ENCODE measurements at regions not wholly inside any gene's neighbourhood (a gene's known extent, or its start where the extent isn't known, plus 50 kb on each side); places are given as distances from the start of the nearest gene placed in this dataset.
"Not testable (repeated sequence)": the region's sequence is repeated elsewhere in the genome, so short reads cannot be mapped to it uniquely, and the experiment has no call there.

DNA sequence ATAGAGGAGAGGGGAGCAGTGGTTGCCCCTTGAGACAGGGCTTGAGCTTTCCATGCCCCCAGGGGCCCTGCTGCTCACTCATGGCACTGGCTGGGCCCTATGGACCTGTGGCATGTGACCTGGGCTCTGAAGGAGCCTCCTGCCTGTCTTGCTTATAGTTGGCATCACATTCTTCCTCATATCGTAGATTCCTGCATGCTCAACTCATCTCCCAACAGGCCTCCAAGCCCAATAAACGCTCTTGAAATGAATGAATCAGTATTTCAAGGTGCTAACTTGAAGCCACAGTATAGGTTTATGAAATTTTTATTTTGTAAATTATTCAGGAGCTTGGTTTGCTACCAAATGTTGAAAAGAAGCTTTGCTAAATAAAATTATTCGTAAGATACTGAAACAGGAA, 93.3 kb upstream of the SLC7A14 start:
- Mint-ChIP-seq H3K36me3 (no peaks in the 10 kb centered on the region), H3K4me3 (no peak overlapping the region), H3K4me1 (no peaks in the 10 kb centered on the region)

DNA sequence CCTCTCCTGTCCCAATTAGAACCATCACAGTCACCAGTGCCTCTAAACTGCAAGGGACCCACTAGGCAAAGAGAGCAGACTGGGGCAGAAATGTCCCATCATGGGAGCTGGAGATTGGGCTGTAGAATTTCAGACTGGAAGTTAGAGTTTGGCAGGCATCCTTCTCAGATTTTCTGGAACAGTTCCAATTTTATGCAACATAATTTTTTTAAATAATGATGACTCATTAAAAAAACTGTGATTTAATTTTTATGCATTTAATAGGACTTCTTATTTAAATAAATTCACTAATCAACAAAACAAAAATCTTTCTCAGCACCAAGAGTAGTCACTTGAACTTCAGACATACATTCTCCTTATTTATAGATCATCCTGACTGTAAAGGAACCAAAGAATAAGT, 84.6 kb upstream of the SLC7A14 start:
- H3K4me1 Mint-ChIP-seq = no peaks in the 10 kb centered on the region
- H3K9me3 Mint-ChIP-seq = peaks cover 0 to 7% (median 0%) of the 10 kb centered on the region in 9 donors
- ATAC-seq (no peak), DNase-seq (no peak)
- H3K4me3 Mint-ChIP-seq = no peak overlapping the region
- POLR2A ChIA-PET = no interaction called here
- no peaks in the 10 kb centered on the region for H3K36me3 Mint-ChIP-seq
- peaks cover 9 to 18% (median 10%) of the 10 kb centered on the region in 5 donors for H3K27me3 Mint-ChIP-seq
- H3K27ac Mint-ChIP-seq = no peak overlapping the region

More for the DNA sequence above, 93.3 kb upstream of the SLC7A14 start:
- DNase-seq (no peak), ATAC-seq (no peak)
- POLR2A ChIA-PET = no interaction called here
- Mint-ChIP-seq H3K9me3 (no peaks in the 10 kb centered on the region), H3K27me3 (peaks cover 0 to 13% (median 4%) of the 10 kb centered on the region in 5 donors), H3K27ac (no peak overlapping the region)

DNA sequence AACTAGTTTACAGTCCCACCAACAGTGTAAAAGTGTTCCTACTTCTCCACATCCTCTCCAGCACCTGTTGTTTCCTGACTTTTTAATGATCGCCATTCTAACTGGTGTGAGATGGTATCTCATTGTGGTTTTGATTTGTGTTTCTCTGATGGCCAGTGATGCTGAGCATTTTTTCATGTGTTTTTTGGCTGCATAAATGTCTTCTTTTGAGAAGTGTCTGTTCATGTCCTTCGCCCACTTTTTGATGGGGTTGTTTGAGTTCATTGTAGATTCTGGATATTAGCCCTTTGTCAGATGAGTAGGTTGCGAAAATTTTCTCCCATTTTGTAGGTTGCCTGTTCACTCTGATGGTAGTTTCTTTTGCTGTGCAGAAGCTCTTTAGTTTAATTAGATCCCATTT, 77.1 kb upstream of the SLC7A14 start:
- DNase-seq, POLR2A ChIA-PET, H3K4me3 Mint-ChIP-seq, H3K4me1 Mint-ChIP-seq, H3K9me3 Mint-ChIP-seq, H3K36me3 Mint-ChIP-seq, H3K27ac Mint-ChIP-seq, ATAC-seq: not testable (repeated sequence)
- H3K27me3 Mint-ChIP-seq = peaks cover 7 to 16% (median 7%) of the 10 kb centered on the region in 5 donors

- no peak for ATAC-seq
- H3K4me1 Mint-ChIP-seq = no peaks in the 10 kb centered on the region
- no peak overlapping the region for H3K27ac Mint-ChIP-seq
- no peak overlapping the region for H3K4me3 Mint-ChIP-seq
- peaks cover 0 to 11% (median 8%) of the 10 kb centered on the region in 5 donors for H3K27me3 Mint-ChIP-seq
- POLR2A ChIA-PET = no interaction called here
- DNase-seq = no peak
- peaks cover 0 to 4% (median 0%) of the 10 kb centered on the region in 3 donors for H3K36me3 Mint-ChIP-seq
- peaks cover 0 to 6% (median 0%) of the 10 kb centered on the region in 9 donors for H3K9me3 Mint-ChIP-seq
Measured at GRCh38 chr3:170660139-170660538, 74.3 kb upstream of the SLC7A14 start.

DNA sequence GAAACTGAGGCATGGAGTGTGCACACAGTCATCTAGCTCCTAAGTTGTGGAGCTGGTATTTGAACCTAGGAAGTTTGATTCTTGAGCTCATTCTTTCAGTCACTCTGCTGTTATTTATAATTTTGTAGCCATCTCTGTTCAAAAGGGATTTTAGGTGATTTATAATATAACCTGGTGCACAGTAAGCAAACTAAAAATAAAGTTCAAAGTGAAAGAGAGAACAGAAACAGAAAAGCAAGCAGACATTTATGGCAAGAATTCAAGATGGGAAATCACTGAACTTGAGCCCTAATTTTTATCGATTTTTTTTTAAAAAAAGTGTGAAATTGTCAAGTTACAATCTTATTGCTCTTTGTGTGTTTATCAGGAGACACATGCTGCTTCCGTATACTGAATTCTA, 71.4 kb upstream of the SLC7A14 start:
- Mint-ChIP-seq H3K4me1 (no peaks in the 10 kb centered on the region), H3K9me3 (peaks cover 0 to 4% (median 0%) of the 10 kb centered on the region in 9 donors), H3K4me3 (no peak overlapping the region), H3K27me3 (peaks cover 9 to 21% (median 14%) of the 10 kb centered on the region in 5 donors), H3K36me3 (peaks cover 0 to 4% (median 0%) of the 10 kb centered on the region in 3 donors), H3K27ac (no peak overlapping the region)
- ATAC-seq (no peak), DNase-seq (no peak)
- POLR2A ChIA-PET = no interaction called here

GRCh38 chr3:170656284-170656683, 70.4 kb upstream of the SLC7A14 start:
- ATAC-seq (no peak), DNase-seq (no peak)
- peaks cover 0 to 4% (median 0%) of the 10 kb centered on the region in 9 donors for H3K9me3 Mint-ChIP-seq
- H3K27ac Mint-ChIP-seq = no peak overlapping the region
- no peak overlapping the region for H3K4me3 Mint-ChIP-seq
- POLR2A ChIA-PET = no interaction called here
- H3K4me1 Mint-ChIP-seq = no peaks in the 10 kb centered on the region
- H3K27me3 Mint-ChIP-seq = peaks cover 9 to 24% (median 18%) of the 10 kb centered on the region in 5 donors
- peaks cover 0 to 4% (median 0%) of the 10 kb centered on the region in 3 donors for H3K36me3 Mint-ChIP-seq

GRCh38 chr3:170653801-170654200, 67.9 kb upstream of the SLC7A14 start:
- no peak overlapping the region for H3K27ac Mint-ChIP-seq
- ATAC-seq (no peak), DNase-seq (no peak)
- POLR2A ChIA-PET = no interaction called here
- peaks cover 0 to 4% (median 0%) of the 10 kb centered on the region in 3 donors for H3K36me3 Mint-ChIP-seq
- H3K4me3 Mint-ChIP-seq = no peak overlapping the region
- no peaks in the 10 kb centered on the region for H3K4me1 Mint-ChIP-seq
- H3K27me3 Mint-ChIP-seq = peaks cover 15 to 46% (median 26%) of the 10 kb centered on the region in 5 donors
- peaks cover 0 to 5% (median 0%) of the 10 kb centered on the region in 9 donors for H3K9me3 Mint-ChIP-seq

DNA sequence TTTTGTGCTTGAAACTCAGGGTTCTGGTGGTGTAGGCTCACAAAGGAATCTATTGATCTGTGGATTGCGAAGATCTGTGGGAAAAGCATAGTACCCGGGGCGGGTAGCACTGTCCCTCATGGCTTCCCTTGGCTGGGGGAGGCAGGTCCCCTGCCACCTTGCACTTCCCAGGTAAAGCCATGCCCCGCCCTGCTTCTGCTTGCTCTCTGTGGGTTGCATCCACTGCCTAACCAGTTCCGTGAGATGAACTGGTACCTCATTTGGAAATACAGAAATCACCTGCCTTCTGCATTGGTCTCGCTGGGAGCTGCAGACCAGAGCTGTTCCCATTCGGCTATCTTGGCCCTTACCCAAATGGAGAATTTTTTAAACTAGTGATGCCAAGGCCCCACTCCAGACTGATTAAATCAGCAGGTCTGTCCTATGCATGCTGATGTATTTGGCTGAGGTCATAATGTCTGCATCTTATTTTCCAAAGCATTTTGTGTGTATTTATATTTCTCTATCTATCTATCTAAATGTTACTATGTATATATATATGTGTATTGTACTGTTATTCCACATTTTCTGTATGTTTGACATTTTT, 65.5 kb upstream of the SLC7A14 start:
- H3K27me3 Mint-ChIP-seq = peaks cover 12 to 46% (median 22%) of the 10 kb centered on the region in 5 donors
- DNase-seq (no peak), ATAC-seq (no peak)
- H3K36me3 Mint-ChIP-seq = no peaks in the 10 kb centered on the region
- H3K9me3 Mint-ChIP-seq = peaks cover 0 to 2% (median 0%) of the 10 kb centered on the region in 9 donors
- H3K4me3 Mint-ChIP-seq = no peak overlapping the region
- H3K4me1 Mint-ChIP-seq = no peaks in the 10 kb centered on the region
- POLR2A ChIA-PET = no interaction called here
- H3K27ac Mint-ChIP-seq = no peak overlapping the region

GRCh38 chr3:170650557-170650956, 64.7 kb upstream of the SLC7A14 start:
- H3K4me1 Mint-ChIP-seq, H3K9me3 Mint-ChIP-seq, H3K36me3 Mint-ChIP-seq, ATAC-seq, H3K4me3 Mint-ChIP-seq, DNase-seq, POLR2A ChIA-PET: not testable (repeated sequence)
- peak overlapping the region in 1 of 10 donors; percentile 7 for H3K27ac Mint-ChIP-seq
- peaks cover 12 to 46% (median 20%) of the 10 kb centered on the region in 5 donors for H3K27me3 Mint-ChIP-seq

DNA sequence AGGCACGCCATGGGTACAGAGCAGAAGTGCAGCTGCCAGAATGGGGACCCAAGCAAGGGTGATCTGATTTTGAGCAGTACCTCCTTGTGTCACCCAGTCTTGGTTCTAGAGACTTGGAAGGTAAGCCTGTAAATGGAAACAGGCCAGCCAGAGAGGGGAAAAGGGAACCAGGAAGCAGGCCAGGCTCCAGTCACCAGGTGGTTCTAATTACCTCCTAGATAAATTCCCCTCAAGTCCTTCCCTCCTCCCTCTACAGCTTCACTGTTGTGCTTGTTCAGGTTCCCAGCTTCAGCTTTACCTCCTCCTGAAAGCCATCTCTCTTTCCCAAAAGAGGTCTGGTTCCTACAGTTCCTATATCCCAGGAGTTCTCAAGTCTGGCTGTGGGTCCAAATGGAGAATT, 58.8 kb upstream of the SLC7A14 start:
- H3K36me3 Mint-ChIP-seq = no peaks in the 10 kb centered on the region
- H3K9me3 Mint-ChIP-seq = peaks cover 0 to 8% (median 4%) of the 10 kb centered on the region in 9 donors
- H3K27me3 Mint-ChIP-seq = peaks cover under 1 to 10% (median 9%) of the 10 kb centered on the region in 5 donors
- DNase-seq (no peak), ATAC-seq (no peak)
- POLR2A ChIA-PET = no interaction called here
- H3K4me1 Mint-ChIP-seq = no peaks in the 10 kb centered on the region
- no peak overlapping the region for H3K27ac Mint-ChIP-seq
- H3K4me3 Mint-ChIP-seq = no peak overlapping the region

GRCh38 chr3:170643831-170644230, 58.0 kb upstream of the SLC7A14 start:
- Mint-ChIP-seq H3K4me1 (no peaks in the 10 kb centered on the region), H3K9me3 (peaks cover 0 to 8% (median 4%) of the 10 kb centered on the region in 9 donors), H3K27ac (no peak overlapping the region), H3K27me3 (peaks cover 0 to 9% (median 1%) of the 10 kb centered on the region in 5 donors), H3K4me3 (no peak overlapping the region), H3K36me3 (no peaks in the 10 kb centered on the region)
- DNase-seq = no peak
- no peak for ATAC-seq
- POLR2A ChIA-PET = no interaction called here

DNA sequence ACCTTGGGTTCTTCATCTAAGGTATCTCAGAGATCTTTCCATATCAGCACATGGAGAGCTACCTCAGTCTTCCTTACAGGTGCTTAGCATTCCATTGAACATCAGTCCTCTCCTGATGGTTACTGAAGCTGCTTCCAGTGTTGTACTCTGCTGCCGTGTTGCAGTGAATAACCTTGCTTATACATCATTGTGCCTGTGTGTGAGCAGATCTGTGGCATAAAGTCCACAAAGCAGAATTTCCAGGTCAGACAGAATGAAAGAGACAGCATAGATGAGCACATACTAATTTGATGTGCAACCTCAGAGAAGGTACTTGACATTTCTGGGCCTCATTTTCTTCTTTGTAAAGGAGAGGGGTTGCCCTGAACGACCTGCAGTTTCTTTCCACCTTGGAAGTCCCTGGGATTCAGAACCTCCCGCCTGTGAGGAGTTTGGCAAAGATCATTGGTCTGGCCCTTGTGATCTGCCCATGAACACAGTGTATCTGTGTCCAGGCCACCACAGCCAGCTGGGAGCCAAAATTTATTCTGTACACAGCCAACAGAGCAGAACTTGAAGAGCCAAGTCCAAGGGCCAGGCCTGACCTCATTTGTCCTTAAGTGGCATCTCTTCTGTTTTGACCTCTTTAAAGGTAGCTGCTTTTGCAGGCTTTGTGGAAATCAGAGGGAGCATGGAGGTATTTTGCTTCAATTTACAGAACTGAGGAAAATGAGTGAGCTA, 57.2 kb upstream of the SLC7A14 start:
- DNase-seq (no peak), ATAC-seq (no peak)
- H3K36me3 Mint-ChIP-seq = no peaks in the 10 kb centered on the region
- no peak overlapping the region for H3K27ac Mint-ChIP-seq
- H3K4me3 Mint-ChIP-seq = no peak overlapping the region
- no peaks in the 10 kb centered on the region for H3K4me1 Mint-ChIP-seq
- POLR2A ChIA-PET = no interaction called here
- H3K27me3 Mint-ChIP-seq = peaks cover 0 to 7% (median 0%) of the 10 kb centered on the region in 5 donors
- peaks cover 0 to 8% (median 4%) of the 10 kb centered on the region in 9 donors for H3K9me3 Mint-ChIP-seq

- Mint-ChIP-seq H3K36me3 (no peaks in the 10 kb centered on the region), H3K9me3 (peaks cover 0 to 8% (median 4%) of the 10 kb centered on the region in 9 donors), H3K27me3 (peaks cover 0 to 7% (median under 1%) of the 10 kb centered on the region in 5 donors), H3K4me1 (no peaks in the 10 kb centered on the region), H3K4me3 (no peak overlapping the region), H3K27ac (no peak overlapping the region)
- POLR2A ChIA-PET = no interaction called here
- no peak for ATAC-seq
- DNase-seq = no peak
Measured at GRCh38 chr3:170641510-170642236, 55.8 kb upstream of the SLC7A14 start.

All from naive thymus-derived CD8-positive, alpha-beta T cell (primary cell).